ENCODE measurements at regions not wholly inside any gene's neighbourhood (a gene's known extent, or its start where the extent isn't known, plus 50 kb on each side); places are given as distances from the start of the nearest gene placed in this dataset.
A peak's percentile ranks its signal among the peaks of the same experiment; 100 is the strongest.

GRCh38 chr11:46212720-46213119 lies 64.7 kb upstream of the CREB3L1 start:
- Mint-ChIP-seq H3K4me1 (peaks cover 29% of the 10 kb centered on the region), H3K4me3 (no peak overlapping the region), H3K27me3 (ENCODE audit: low read depth in 3 of 3) (peaks cover 0 to 3% (median 3%) of the 10 kb centered on the region in 3 donors), H3K27ac (no peak overlapping the region), H3K9me3 (peaks cover 0 to 4% (median 0%) of the 10 kb centered on the region in 7 donors), H3K36me3 (no peaks in the 10 kb centered on the region)
- H3K4me2 ChIP-seq (replicated peaks; ENCODE audit: extremely low read depth, low read length, poor library complexity, severe bottlenecking), result no peak overlapping the region
- H2AFZ ChIP-seq (ENCODE audit: insufficient read depth, low read depth, low read length, poor library complexity, severe bottlenecking), result no peak overlapping the region
- H3K27ac ChIP-seq (ENCODE audit: low read depth in 1 of 2, low read length in 2 of 2), result no peak overlapping the region
- intact Hi-C loops (cut with micrococcal nuclease), result no loop called here
- H4K20me1 ChIP-seq (ENCODE audit: insufficient read depth, low read length), result no peaks in the 10 kb centered on the region
- no peaks in the 10 kb centered on the region for H3K36me3 ChIP-seq (replicated peaks in 1 of 2; ENCODE audit: control insufficient read depth in 1 of 2, insufficient read depth in 2 of 2, low read length in 2 of 2)
- TF ChIP-seq CTCF (IDR thresholded peaks at IDR 0.05), result no peak
- no peak for DNase-seq
- H3K9me3 ChIP-seq (replicated peaks in 1 of 2; ENCODE audit: control insufficient read depth in 1 of 2, insufficient read depth in 1 of 2, low read length in 2 of 2), result no peaks in the 10 kb centered on the region
- no peaks in the 10 kb centered on the region for H3K27me3 ChIP-seq (ENCODE audit: control insufficient read depth in 2 of 2, insufficient read depth in 2 of 2, low read length in 2 of 2)
- WGBS (ENCODE audit: insufficient coverage), result no CpG with 5 or more reads among the region's 3 CpGs
- H3K4me1 ChIP-seq (ENCODE audit: control insufficient read depth in 1 of 2, insufficient read depth in 2 of 2, low read length in 2 of 2), result peaks cover 10 to 27% of the 10 kb centered on the region in 2 donors
- H3K79me2 ChIP-seq (ENCODE audit: insufficient read depth, low read length), result no peaks in the 10 kb centered on the region
- no peak overlapping the region for H3K9ac ChIP-seq (ENCODE audit: insufficient read depth, low read length, poor library complexity, severe bottlenecking)
- H3K4me3 ChIP-seq (replicated peaks in 1 of 3; ENCODE audit: low read depth in 2 of 3, low read length in 3 of 3), result no peak overlapping the region

- no peaks in the 10 kb centered on the region for H3K36me3 Mint-ChIP-seq
- Histone ChIP-seq H3K4me2 (replicated peaks; ENCODE audit: extremely low read depth, low read length, poor library complexity, severe bottlenecking) (no peak overlapping the region), H3K4me1 (ENCODE audit: control insufficient read depth in 1 of 2, insufficient read depth in 2 of 2, low read length in 2 of 2) (peaks cover 10 to 23% of the 10 kb centered on the region in 2 donors), H3K4me3 (replicated peaks in 1 of 3; ENCODE audit: low read depth in 2 of 3, low read length in 3 of 3) (no peak overlapping the region), H3K9ac (ENCODE audit: insufficient read depth, low read length, poor library complexity, severe bottlenecking) (no peak overlapping the region), H2AFZ (ENCODE audit: insufficient read depth, low read depth, low read length, poor library complexity, severe bottlenecking) (no peak overlapping the region), H3K27ac (ENCODE audit: low read depth in 1 of 2, low read length in 2 of 2) (peak overlapping the region in 1 of 2 donors; percentile 64), H3K79me2 (ENCODE audit: insufficient read depth, low read length) (no peaks in the 10 kb centered on the region), H4K20me1 (ENCODE audit: insufficient read depth, low read length) (no peaks in the 10 kb centered on the region), H3K36me3 (replicated peaks in 1 of 2; ENCODE audit: control insufficient read depth in 1 of 2, insufficient read depth in 2 of 2, low read length in 2 of 2) (no peaks in the 10 kb centered on the region), H3K9me3 (replicated peaks in 1 of 2; ENCODE audit: control insufficient read depth in 1 of 2, insufficient read depth in 1 of 2, low read length in 2 of 2) (no peaks in the 10 kb centered on the region), H3K27me3 (ENCODE audit: control insufficient read depth in 2 of 2, insufficient read depth in 2 of 2, low read length in 2 of 2) (no peaks in the 10 kb centered on the region)
- no peak for TF ChIP-seq CTCF (IDR thresholded peaks at IDR 0.05)
- intact Hi-C loops (cut with micrococcal nuclease), result no loop called here
- H3K9me3 Mint-ChIP-seq, result peaks cover 0 to 4% (median 0%) of the 10 kb centered on the region in 7 donors
- DNase-seq, result no peak
- H3K4me1 Mint-ChIP-seq, result peaks cover 24% of the 10 kb centered on the region
- no CpG with 5 or more reads among the region's 3 CpGs for WGBS (ENCODE audit: insufficient coverage)
- peaks cover 0 to 9% (median 3%) of the 10 kb centered on the region in 3 donors for H3K27me3 Mint-ChIP-seq (ENCODE audit: low read depth in 3 of 3)
- peak overlapping the region in 5 of 7 donors; percentile 81 to 95 (median 92) for H3K27ac Mint-ChIP-seq
- H3K4me3 Mint-ChIP-seq, result no peak overlapping the region
Measured at GRCh38 chr11:46210856-46211255, 66.6 kb upstream of the CREB3L1 start.
